GOT3 (cell line): ENCODE measurements at regions not wholly inside any gene's neighbourhood (a gene's known extent, or its start where the extent isn't known, plus 50 kb on each side); places are given as distances from the start of the nearest gene placed in this dataset.

Source experiments
- DNase-seq: peaks from one replicate; lab custom pipeline; 2025; ENCODE audit warnings: mixed read lengths; lab: John Stamatoyannopoulos, UW

- DNase-seq: no peak
Observed at GRCh38 chr10:58885146-58885545, 291.3 kb upstream of the PHYHIPL start.

GRCh38 chr10:58885686-58886345 is 290.6 kb upstream of the PHYHIPL start:
- DNase-seq: no peak

GRCh38 chr10:58886406-58886805 is 290.0 kb upstream of the PHYHIPL start:
- DNase-seq: no peak

GRCh38 chr10:58887474-58887873 is 289.0 kb upstream of the PHYHIPL start:
- DNase-seq: no peak

GRCh38 chr10:58888957-58889356 is 287.5 kb upstream of the PHYHIPL start:
- no peak for DNase-seq

GRCh38 chr10:58892031-58892531 is 284.4 kb upstream of the PHYHIPL start:
- DNase-seq: no peak

- no peak for DNase-seq
Observed at GRCh38 chr10:58894929-58895328, 281.5 kb upstream of the PHYHIPL start.

GRCh38 chr10:58896229-58896628 is 280.2 kb upstream of the PHYHIPL start:
- no peak for DNase-seq

- DNase-seq: no peak
Observed at GRCh38 chr10:58897236-58897635, 279.2 kb upstream of the PHYHIPL start.

- DNase-seq: no peak
Observed at GRCh38 chr10:58897708-58898107, 278.7 kb upstream of the PHYHIPL start.

GRCh38 chr10:58898854-58899573 is 277.4 kb upstream of the PHYHIPL start:
- no peak for DNase-seq

- DNase-seq: no peak
Observed at GRCh38 chr10:58901092-58901646, 275.3 kb upstream of the PHYHIPL start.

- DNase-seq: no peak
Observed at GRCh38 chr10:58903071-58903470, 273.4 kb upstream of the PHYHIPL start.

GRCh38 chr10:58909881-58910280 is 266.6 kb upstream of the PHYHIPL start:
- no peak for DNase-seq

- no peak for DNase-seq
Observed at GRCh38 chr10:58913717-58914116, 262.7 kb upstream of the PHYHIPL start.

- DNase-seq: no peak
Observed at GRCh38 chr10:58918887-58919286, 257.6 kb upstream of the PHYHIPL start.

- no peak for DNase-seq
Observed at GRCh38 chr10:58919927-58920654, 256.4 kb upstream of the PHYHIPL start.

- no peak for DNase-seq
Observed at GRCh38 chr10:58920655-58921003, 255.8 kb upstream of the PHYHIPL start.

GRCh38 chr10:58921421-58921855 is 255.0 kb upstream of the PHYHIPL start:
- DNase-seq: no peak

GRCh38 chr10:58925381-58925780 is 251.1 kb upstream of the PHYHIPL start:
- DNase-seq: no peak

GRCh38 chr10:58930500-58930899 is 245.9 kb upstream of the PHYHIPL start:
- DNase-seq: no peak

GRCh38 chr10:58932126-58932525 is 244.3 kb upstream of the PHYHIPL start:
- DNase-seq: no peak
